OCI-LY3 (cell line): ENCODE measurements at regions not wholly inside any gene's neighbourhood (a gene's known extent, or its start where the extent isn't known, plus 50 kb on each side); places are given as distances from the start of the nearest gene placed in this dataset.

Experiments used
- CTCF ChIP-seq: fragments of 200-600, 300-600 bp; sonication (generic); IDR thresholded peaks from 2 replicates; pipeline ENCODE4 v1.5.1; 2014; ENCODE audit warnings: antibody characterized with exemption, low read length, low read depth
- EZH2phosphoT487 ChIP-seq: fragments of 200-600 bp; shearing (Covaris generic); IDR thresholded peaks from 2 replicates; pipeline ENCODE4 v1.6.1; 2018; ENCODE audit warnings: antibody characterized with exemption, mixed run types, low read depth

- TF ChIP-seq CTCF (no peak), EZH2phosphoT487 (no peak)
Measured at GRCh38 chr3:81868597-81868996, 107.2 kb upstream of the GBE1 start.
